ENCODE measurements at regions not wholly inside any gene's neighbourhood (a gene's known extent, or its start where the extent isn't known, plus 50 kb on each side); places are given as distances from the start of the nearest gene placed in this dataset.

GRCh38 chr5:142434322-142434612, 109.4 kb upstream of the SPRY4 start:
- no peak for DNase-seq (ENCODE audit: low read depth, low spot score)

- no peak for DNase-seq (ENCODE audit: low read depth, low spot score)
Observed at GRCh38 chr5:142433526-142434321, 108.9 kb upstream of the SPRY4 start.

GRCh38 chr5:142432961-142433360, 108.1 kb upstream of the SPRY4 start:
- no peak for DNase-seq (ENCODE audit: low read depth, low spot score)

- DNase-seq (ENCODE audit: low read depth, low spot score): no peak
Observed at GRCh38 chr5:142432369-142432863, 107.6 kb upstream of the SPRY4 start.

- DNase-seq (ENCODE audit: low read depth, low spot score): no peak
Observed at GRCh38 chr5:142428773-142429473, 104.1 kb upstream of the SPRY4 start.

- no peak for DNase-seq (ENCODE audit: low read depth, low spot score)
Observed at GRCh38 chr5:142428036-142428772, 103.4 kb upstream of the SPRY4 start.

GRCh38 chr5:142427529-142427928, 102.7 kb upstream of the SPRY4 start:
- DNase-seq (ENCODE audit: low read depth, low spot score): no peak

GRCh38 chr5:142427015-142427364, 102.2 kb upstream of the SPRY4 start:
- DNase-seq (ENCODE audit: low read depth, low spot score): no peak

- DNase-seq (ENCODE audit: low read depth, low spot score): peak; percentile 68
Observed at GRCh38 chr5:142426129-142427014, 101.6 kb upstream of the SPRY4 start.

GRCh38 chr5:142425286-142426065, 100.7 kb upstream of the SPRY4 start:
- no peak for DNase-seq (ENCODE audit: low read depth, low spot score)

GRCh38 chr5:142422429-142422828, 97.6 kb upstream of the SPRY4 start:
- no peak for DNase-seq (ENCODE audit: low read depth, low spot score)

- DNase-seq (ENCODE audit: low read depth, low spot score): no peak
Observed at GRCh38 chr5:142421621-142422397, 97.0 kb upstream of the SPRY4 start.

- no peak for DNase-seq (ENCODE audit: low read depth, low spot score)
Observed at GRCh38 chr5:142421228-142421617, 96.4 kb upstream of the SPRY4 start.

- DNase-seq (ENCODE audit: low read depth, low spot score): no peak
Observed at GRCh38 chr5:142420561-142421227, 95.9 kb upstream of the SPRY4 start.

GRCh38 chr5:142412581-142412980, 87.8 kb upstream of the SPRY4 start:
- DNase-seq (ENCODE audit: low read depth, low spot score): no peak

GRCh38 chr5:142411656-142412425, 87.0 kb upstream of the SPRY4 start:
- DNase-seq (ENCODE audit: low read depth, low spot score): no peak

GRCh38 chr5:142411103-142411502, 86.3 kb upstream of the SPRY4 start:
- no peak for DNase-seq (ENCODE audit: low read depth, low spot score)

GRCh38 chr5:142408981-142409481, 84.2 kb upstream of the SPRY4 start:
- no peak for DNase-seq (ENCODE audit: low read depth, low spot score)
